ENCODE measurements at regions not wholly inside any gene's neighbourhood (a gene's known extent, or its start where the extent isn't known, plus 50 kb on each side); places are given as distances from the start of the nearest gene placed in this dataset.

DNA sequence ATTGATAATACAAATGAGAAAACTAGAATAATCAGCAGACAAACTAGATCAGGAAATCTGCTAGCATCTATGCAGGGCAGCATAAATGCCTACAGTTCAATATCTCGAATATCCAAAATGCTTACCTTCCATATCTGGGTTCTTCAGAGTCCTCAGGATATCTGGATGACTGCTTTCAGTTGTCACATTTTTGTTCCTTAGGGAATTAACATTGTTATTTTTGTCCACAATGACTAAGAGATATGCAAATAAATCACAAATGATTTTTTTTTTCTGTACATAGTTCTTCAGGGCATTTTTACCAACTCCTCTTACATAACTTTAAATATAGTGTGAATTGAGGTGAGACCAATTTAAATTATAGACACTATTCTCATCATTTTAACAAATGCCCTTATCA is 80.9 kb downstream of the AQP4 start:
- FAIRE-seq: no peak
- Histone ChIP-seq H3K36me3 (ENCODE audit: control insufficient read depth in 2 of 3, insufficient read depth in 3 of 3, low read length in 3 of 3) (no peaks in the 10 kb centered on the region), H3K27me3 (ENCODE audit: control insufficient read depth, insufficient read depth, low read length) (no peaks in the 10 kb centered on the region), H3K4me1 (ENCODE audit: control insufficient read depth in 2 of 3, insufficient read depth in 2 of 3, low read depth in 1 of 3, low read length in 3 of 3) (no peaks in the 10 kb centered on the region), H3K9me3 (ENCODE audit: control insufficient read depth in 2 of 3, insufficient read depth in 1 of 3, low read length in 3 of 3) (no peaks in the 10 kb centered on the region), H3K4me3 (ENCODE audit: low read length in 3 of 3) (no peak overlapping the region), H3K9ac (ENCODE audit: low read length in 3 of 3) (no peak overlapping the region), H3K27ac (ENCODE audit: low read depth in 2 of 2, low read length in 2 of 2) (no peak overlapping the region)
- intact Hi-C loops (cut with DNase I): no loop called here
- DNase-seq: no peak
- TF ChIP-seq, protein P1, sequence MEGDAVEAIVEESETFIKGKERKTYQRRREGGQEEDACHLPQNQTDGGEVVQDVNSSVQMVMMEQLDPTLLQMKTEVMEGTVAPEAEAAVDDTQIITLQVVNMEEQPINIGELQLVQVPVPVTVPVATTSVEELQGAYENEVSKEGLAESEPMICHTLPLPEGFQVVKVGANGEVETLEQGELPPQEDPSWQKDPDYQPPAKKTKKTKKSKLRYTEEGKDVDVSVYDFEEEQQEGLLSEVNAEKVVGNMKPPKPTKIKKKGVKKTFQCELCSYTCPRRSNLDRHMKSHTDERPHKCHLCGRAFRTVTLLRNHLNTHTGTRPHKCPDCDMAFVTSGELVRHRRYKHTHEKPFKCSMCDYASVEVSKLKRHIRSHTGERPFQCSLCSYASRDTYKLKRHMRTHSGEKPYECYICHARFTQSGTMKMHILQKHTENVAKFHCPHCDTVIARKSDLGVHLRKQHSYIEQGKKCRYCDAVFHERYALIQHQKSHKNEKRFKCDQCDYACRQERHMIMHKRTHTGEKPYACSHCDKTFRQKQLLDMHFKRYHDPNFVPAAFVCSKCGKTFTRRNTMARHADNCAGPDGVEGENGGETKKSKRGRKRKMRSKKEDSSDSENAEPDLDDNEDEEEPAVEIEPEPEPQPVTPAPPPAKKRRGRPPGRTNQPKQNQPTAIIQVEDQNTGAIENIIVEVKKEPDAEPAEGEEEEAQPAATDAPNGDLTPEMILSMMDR (IDR thresholded peaks at IDR 0.05; ENCODE audit: borderline replicate concordance, extremely low read depth, insufficient read depth): no peak

DNA sequence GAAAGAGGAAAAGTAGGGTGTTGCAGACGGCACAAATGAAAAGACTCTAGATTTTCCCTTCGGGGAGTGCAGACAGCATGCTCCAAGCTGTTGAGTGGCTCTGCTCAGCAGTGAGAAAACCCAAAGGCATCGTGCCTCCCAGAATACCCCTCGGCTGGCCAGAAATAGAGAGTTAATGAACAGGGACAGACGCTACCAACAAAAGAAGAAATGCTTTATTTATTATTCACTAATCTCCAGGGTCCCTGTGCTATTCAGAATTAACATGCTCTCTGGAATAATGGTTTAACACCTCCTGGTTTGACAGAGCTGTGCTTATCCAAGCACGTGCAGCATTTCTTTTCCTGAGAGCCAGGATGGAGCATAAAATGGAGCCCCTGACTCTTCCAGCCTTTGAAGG is 82.3 kb downstream of the AQP4 start:
- intact Hi-C loops (cut with DNase I): no loop called here
- TF ChIP-seq, protein P1 (IDR thresholded peaks at IDR 0.05; ENCODE audit: borderline replicate concordance, extremely low read depth, insufficient read depth): no peak
- FAIRE-seq: no peak

DNA sequence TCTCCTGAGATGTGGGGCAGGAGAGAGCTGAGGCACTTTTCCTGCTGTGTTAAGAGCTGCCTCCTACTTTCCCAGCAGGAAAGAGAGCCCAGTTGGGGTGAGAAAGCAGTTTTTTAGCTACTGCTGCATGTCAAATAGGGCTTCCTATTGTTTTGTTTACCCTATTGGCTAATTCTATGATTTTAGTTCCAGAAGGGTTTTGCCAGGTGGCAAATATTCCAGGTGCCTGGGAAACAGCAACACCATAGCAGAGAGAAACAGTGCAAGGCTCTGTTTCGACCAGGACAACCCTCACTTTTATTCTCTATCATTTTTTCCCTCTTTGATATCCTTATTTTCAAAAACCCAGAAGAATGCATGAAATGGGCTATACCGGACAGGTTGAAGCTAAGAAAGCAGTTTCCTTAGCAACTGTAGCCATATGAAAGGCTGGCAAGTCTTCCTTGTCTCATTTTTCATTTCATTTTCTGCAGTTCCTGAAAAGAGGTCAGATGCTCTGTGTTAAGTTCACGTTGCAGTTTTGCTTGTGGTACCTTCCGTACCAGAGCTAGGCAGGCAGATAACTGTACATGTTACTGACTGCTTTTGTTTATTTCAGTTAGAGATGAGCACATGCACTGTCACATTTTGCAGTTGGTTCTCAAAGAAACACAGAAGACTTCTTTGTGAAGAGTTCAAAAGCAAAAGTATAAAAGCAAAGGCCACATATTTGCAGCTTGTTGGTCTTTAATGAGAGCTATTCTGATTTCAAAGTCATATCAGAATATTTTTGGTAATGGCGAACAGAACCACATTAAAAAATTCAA is 84.8 kb downstream of the AQP4 start:
- Histone ChIP-seq H3K27me3 (ENCODE audit: control insufficient read depth, insufficient read depth, low read length) (no peaks in the 10 kb centered on the region), H3K4me3 (ENCODE audit: low read length in 3 of 3) (no peak overlapping the region), H3K27ac (ENCODE audit: low read depth in 2 of 2, low read length in 2 of 2) (no peak overlapping the region), H3K9me3 (ENCODE audit: control insufficient read depth in 2 of 3, insufficient read depth in 1 of 3, low read length in 3 of 3) (no peaks in the 10 kb centered on the region), H3K4me1 (ENCODE audit: control insufficient read depth in 2 of 3, insufficient read depth in 2 of 3, low read depth in 1 of 3, low read length in 3 of 3) (no peaks in the 10 kb centered on the region), H3K36me3 (ENCODE audit: control insufficient read depth in 2 of 3, insufficient read depth in 3 of 3, low read length in 3 of 3) (no peaks in the 10 kb centered on the region), H3K9ac (ENCODE audit: low read length in 3 of 3) (no peak overlapping the region)
- no peak for FAIRE-seq
- intact Hi-C loops (cut with DNase I): no loop called here
- DNase-seq: no peak
- TF ChIP-seq, protein P1 (IDR thresholded peaks at IDR 0.05; ENCODE audit: borderline replicate concordance, extremely low read depth, insufficient read depth): no peak

More for the DNA sequence above, 82.3 kb downstream of the AQP4 start:
- no peak for DNase-seq
- no peaks in the 10 kb centered on the region for H3K9me3 ChIP-seq (ENCODE audit: control insufficient read depth in 2 of 3, insufficient read depth in 1 of 3, low read length in 3 of 3)
- no peak overlapping the region for H3K27ac ChIP-seq (ENCODE audit: low read depth in 2 of 2, low read length in 2 of 2)
- no peaks in the 10 kb centered on the region for H3K4me1 ChIP-seq (ENCODE audit: control insufficient read depth in 2 of 3, insufficient read depth in 2 of 3, low read depth in 1 of 3, low read length in 3 of 3)
- no peaks in the 10 kb centered on the region for H3K36me3 ChIP-seq (ENCODE audit: control insufficient read depth in 2 of 3, insufficient read depth in 3 of 3, low read length in 3 of 3)
- H3K4me3 ChIP-seq (ENCODE audit: low read length in 3 of 3): no peak overlapping the region
- no peak overlapping the region for H3K9ac ChIP-seq (ENCODE audit: low read length in 3 of 3)
- no peaks in the 10 kb centered on the region for H3K27me3 ChIP-seq (ENCODE audit: control insufficient read depth, insufficient read depth, low read length)

DNA sequence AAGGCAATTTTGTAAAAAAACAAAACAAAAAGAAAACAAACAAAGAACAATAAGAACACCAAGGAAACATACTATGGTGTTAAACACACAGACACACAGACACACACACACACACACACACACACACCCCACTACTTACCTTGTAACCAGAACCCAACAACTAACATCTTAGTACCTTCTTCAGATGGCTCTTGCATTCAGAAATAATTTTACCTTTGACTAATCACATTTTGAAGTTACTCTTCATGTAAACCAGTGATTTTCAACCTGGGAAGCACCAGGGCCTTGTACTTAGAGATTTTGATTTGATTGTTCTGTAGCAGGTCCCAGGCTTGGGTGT is 87.5 kb downstream of the AQP4 start:
- FAIRE-seq (no peak), DNase-seq (no peak)
- Histone ChIP-seq H3K4me3 (ENCODE audit: low read length in 3 of 3) (no peak overlapping the region), H3K27ac (ENCODE audit: low read depth in 2 of 2, low read length in 2 of 2) (no peak overlapping the region), H3K9ac (ENCODE audit: low read length in 3 of 3) (no peak overlapping the region), H3K9me3 (ENCODE audit: control insufficient read depth in 2 of 3, insufficient read depth in 1 of 3, low read length in 3 of 3) (no peaks in the 10 kb centered on the region), H3K36me3 (ENCODE audit: control insufficient read depth in 2 of 3, insufficient read depth in 3 of 3, low read length in 3 of 3) (no peaks in the 10 kb centered on the region), H3K4me1 (ENCODE audit: control insufficient read depth in 2 of 3, insufficient read depth in 2 of 3, low read depth in 1 of 3, low read length in 3 of 3) (no peaks in the 10 kb centered on the region), H3K27me3 (ENCODE audit: control insufficient read depth, insufficient read depth, low read length) (no peaks in the 10 kb centered on the region)
- intact Hi-C loops (cut with DNase I): no loop called here
- TF ChIP-seq, protein P1 (IDR thresholded peaks at IDR 0.05; ENCODE audit: borderline replicate concordance, extremely low read depth, insufficient read depth): no peak

Measured in kidney (tissue), 13 donors.